Neural cell (in vitro differentiated cells): ENCODE measurements at regions not wholly inside any gene's neighbourhood (a gene's known extent, or its start where the extent isn't known, plus 50 kb on each side); places are given as distances from the start of the nearest gene placed in this dataset.

Source experiments
- H2AFZ ChIP-seq: fragments of 200-600, 300-800 bp; sonication (generic), shearing (Covaris generic); 2 replicates; pipeline ENCODE4 v1.6.0; 2014; ENCODE audit warnings: low read depth, mild to moderate bottlenecking, antibody characterized with exemption, low read length, moderate library complexity
- H3F3A ChIP-seq: fragments of 200-600 bp; shearing (Covaris generic); 2 replicates; pipeline ENCODE4 v1.6.1; 2016; ENCODE audit warnings: mild to moderate bottlenecking, moderate library complexity, mixed read lengths, antibody characterized with exemption, low read length; ENCODE audit not compliant: insufficient read depth, poor library complexity, severe bottlenecking
- H3K27ac ChIP-seq: fragments of 200-600, 300-800 bp; sonication (generic), shearing (Covaris generic); 2 replicates; pipeline ENCODE4 v1.5.1; 2014; ENCODE audit warnings: mild to moderate bottlenecking, low read length, moderate library complexity
- H3K27me3 ChIP-seq: fragments of 300-800, 200-600 bp; sonication (generic), shearing (Covaris generic); 2 replicates; pipeline ENCODE4 v1.6.0; 2014; ENCODE audit warnings: mild to moderate bottlenecking, low read depth, low read length, moderate library complexity; ENCODE audit not compliant: insufficient read depth
- H3K36me3 ChIP-seq: fragments of 300-800, 200-600 bp; sonication (generic), shearing (Covaris generic); 2 replicates; pipeline ENCODE4 v1.5.1; 2014; ENCODE audit warnings: mild to moderate bottlenecking, antibody characterized with exemption, low read length, moderate library complexity; ENCODE audit not compliant: insufficient read depth
- H3K4me2 ChIP-seq: fragments of 300-800, 200-600 bp; sonication (generic), shearing (Covaris generic); 2 replicates; pipeline ENCODE4 v1.6.0; 2014; ENCODE audit warnings: mild to moderate bottlenecking, low read length
- H3K4me3 ChIP-seq: fragments of 300-800, 200-600 bp; sonication (generic), shearing (Covaris generic); 2 replicates; pipeline ENCODE4 v1.5.1; 2014; ENCODE audit warnings: mild to moderate bottlenecking, low read length, moderate library complexity
- H3K79me2 ChIP-seq: fragments of 200-600 bp; shearing (Covaris generic); replicated peaks from 2 replicates; pipeline ENCODE4 v1.6.0; 2014; ENCODE audit warnings: mild to moderate bottlenecking, low read length, moderate library complexity; ENCODE audit not compliant: insufficient read depth
- H3K9ac ChIP-seq: fragments of 300-800, 200-600 bp; sonication (generic), shearing (Covaris generic); 2 replicates; pipeline ENCODE4 v1.6.1; 2016; ENCODE audit warnings: mild to moderate bottlenecking, low read length, mixed read lengths
- H3K9me2 ChIP-seq: fragments of 200-600 bp; shearing (Covaris generic); 2 replicates; pipeline ENCODE4 v1.6.1; 2016; ENCODE audit warnings: mild to moderate bottlenecking, low read length, mixed read lengths; ENCODE audit not compliant: insufficient read depth
- H3K9me3 ChIP-seq: fragments of 200-600, 300-800 bp; sonication (generic), shearing (Covaris generic); 2 replicates; pipeline ENCODE4 v1.6.1; 2016; ENCODE audit warnings: mild to moderate bottlenecking, mixed run types, low read length, moderate library complexity, mixed read lengths
- H4K20me1 ChIP-seq: fragments of 200-600 bp; shearing (Covaris generic); 2 replicates; pipeline ENCODE4 v1.6.1; 2016; ENCODE audit warnings: mild to moderate bottlenecking, mixed run types; ENCODE audit not compliant: insufficient read depth
- CTCF ChIP-seq: fragments of 450-650 bp; IDR thresholded peaks from 2 replicates; pipeline ENCODE4 v1.5.1; 2014; ENCODE audit warnings: antibody characterized with exemption, mild to moderate bottlenecking, moderate library complexity; ENCODE audit not compliant: poor library complexity, severe bottlenecking
- EP300 ChIP-seq: fragments of 450-650 bp; conservative IDR thresholded peaks from 2 replicates; pipeline ENCODE4 v1.6.1; 2014; ENCODE audit warnings: antibody characterized with exemption, mild to moderate bottlenecking, moderate library complexity; ENCODE audit not compliant: poor library complexity, severe bottlenecking
- EZH2 ChIP-seq: fragments of 200-600, 300-800 bp; shearing (Covaris generic), sonication (generic); IDR thresholded peaks from 2 replicates; pipeline ENCODE4 v1.6.1; 2014; ENCODE audit warnings: antibody characterized with exemption, low read length, borderline replicate concordance, mild to moderate bottlenecking; ENCODE audit not compliant: insufficient read depth, poor library complexity, severe bottlenecking
- MXI1 ChIP-seq: fragments of 450-650 bp; conservative IDR thresholded peaks from 2 replicates; pipeline ENCODE4 v1.6.1; 2014; ENCODE audit warnings: antibody characterized with exemption, mild to moderate bottlenecking; ENCODE audit not compliant: poor library complexity, severe bottlenecking
- POLR2AphosphoS5 ChIP-seq: IDR thresholded peaks from 2 replicates; pipeline ENCODE4 v1.6.1; 2012
- RAD21 ChIP-seq: fragments of 450-650 bp; conservative IDR thresholded peaks from 2 replicates; pipeline ENCODE4 v1.6.1; 2014; ENCODE audit warnings: antibody characterized with exemption, mild to moderate bottlenecking, moderate library complexity
- REST ChIP-seq: IDR thresholded peaks from 2 replicates; pipeline ENCODE4 v1.6.1; 2012; ENCODE audit warnings: borderline replicate concordance
- SMC3 ChIP-seq: fragments of 450-650 bp; conservative IDR thresholded peaks from 2 replicates; pipeline ENCODE4 v1.6.1; 2014; ENCODE audit warnings: antibody characterized with exemption, mild to moderate bottlenecking, moderate library complexity; ENCODE audit not compliant: poor library complexity
- TAF1 ChIP-seq: IDR thresholded peaks from 2 replicates; pipeline ENCODE4 v1.6.1; 2012; ENCODE audit warnings: low read depth

- H3K27me3 ChIP-seq: no peaks in the 10 kb centered on the region
- no peak overlapping the region for H2AFZ ChIP-seq
- H3F3A ChIP-seq: no peaks in the 10 kb centered on the region
- H3K27ac ChIP-seq: no peak overlapping the region
- no peaks in the 10 kb centered on the region for H4K20me1 ChIP-seq
- no peak overlapping the region for H3K9ac ChIP-seq
- H3K79me2 ChIP-seq: no peaks in the 10 kb centered on the region
- H3K36me3 ChIP-seq: no peaks in the 10 kb centered on the region
- no peak for TF ChIP-seq SMC3
- no peak for TF ChIP-seq MXI1
- no peak for TF ChIP-seq TAF1
- no peaks in the 10 kb centered on the region for H3K9me3 ChIP-seq
- no peaks in the 10 kb centered on the region for H3K9me2 ChIP-seq
- no peak overlapping the region for H3K4me2 ChIP-seq
- H3K4me3 ChIP-seq: no peak overlapping the region
Measured at GRCh38 chr3:164341086-164341485, 737.2 kb downstream of the SI start.

GRCh38 chr3:164340273-164340672, 738.0 kb downstream of the SI start:
- TF ChIP-seq RAD21: no peak
- no peak for TF ChIP-seq MXI1
- TF ChIP-seq REST: no peak
- no peak for TF ChIP-seq EZH2
- TF ChIP-seq TAF1: no peak
- TF ChIP-seq EP300: no peak
- TF ChIP-seq SMC3: no peak
- TF ChIP-seq POLR2AphosphoS5: no peak
- TF ChIP-seq CTCF: no peak
- H3K9ac ChIP-seq: no peak overlapping the region

More at GRCh38 chr3:164340273-164340672, 738.0 kb downstream of the SI start:
- no peak overlapping the region for H3K4me2 ChIP-seq
- no peak overlapping the region for H2AFZ ChIP-seq
- no peaks in the 10 kb centered on the region for H3F3A ChIP-seq
- H3K9me3 ChIP-seq: no peaks in the 10 kb centered on the region
- H4K20me1 ChIP-seq: no peaks in the 10 kb centered on the region
- H3K36me3 ChIP-seq: no peaks in the 10 kb centered on the region
- no peaks in the 10 kb centered on the region for H3K79me2 ChIP-seq
- H3K4me3 ChIP-seq: no peak overlapping the region
- no peaks in the 10 kb centered on the region for H3K9me2 ChIP-seq
- no peaks in the 10 kb centered on the region for H3K27me3 ChIP-seq
- no peak overlapping the region for H3K27ac ChIP-seq
